Activated T-cell treated with anti-CD3 and anti-CD28 coated beads, Interleukin-2, amount 50 U/mL, for 24 hours (primary cell): ENCODE measurements at regions not wholly inside any gene's neighbourhood (a gene's known extent, or its start where the extent isn't known, plus 50 kb on each side); places are given as distances from the start of the nearest gene placed in this dataset.
"Not testable (repeated sequence)": the region's sequence is repeated elsewhere in the genome, so short reads cannot be mapped to it uniquely, and the experiment has no call there.

Source experiments
- DNase-seq: peaks from one replicate; pipeline ENCODE4 v3.0.0-alpha.2; 2020
- H3K27ac Mint-ChIP-seq: 2 replicates; pipeline ENCODE4 v1.8.0; 2020; ENCODE audit warnings: mild to moderate bottlenecking, mixed read lengths
- H3K27me3 Mint-ChIP-seq: 2 replicates; pipeline ENCODE4 v1.8.0; 2020; ENCODE audit warnings: mixed read lengths
- H3K36me3 Mint-ChIP-seq: 2 replicates; pipeline ENCODE4 v1.8.0; 2020; ENCODE audit warnings: low read depth, mixed read lengths
- H3K4me1 Mint-ChIP-seq: 2 replicates; pipeline ENCODE4 v1.8.0; 2020; ENCODE audit warnings: low read depth, mixed read lengths
- H3K4me3 Mint-ChIP-seq: 2 replicates; pipeline ENCODE4 v1.8.0; 2020; ENCODE audit warnings: mild to moderate bottlenecking, moderate library complexity, mixed read lengths
- H3K9me3 Mint-ChIP-seq: 2 replicates; pipeline ENCODE4 v1.8.0; 2020; ENCODE audit warnings: mixed read lengths

DNA sequence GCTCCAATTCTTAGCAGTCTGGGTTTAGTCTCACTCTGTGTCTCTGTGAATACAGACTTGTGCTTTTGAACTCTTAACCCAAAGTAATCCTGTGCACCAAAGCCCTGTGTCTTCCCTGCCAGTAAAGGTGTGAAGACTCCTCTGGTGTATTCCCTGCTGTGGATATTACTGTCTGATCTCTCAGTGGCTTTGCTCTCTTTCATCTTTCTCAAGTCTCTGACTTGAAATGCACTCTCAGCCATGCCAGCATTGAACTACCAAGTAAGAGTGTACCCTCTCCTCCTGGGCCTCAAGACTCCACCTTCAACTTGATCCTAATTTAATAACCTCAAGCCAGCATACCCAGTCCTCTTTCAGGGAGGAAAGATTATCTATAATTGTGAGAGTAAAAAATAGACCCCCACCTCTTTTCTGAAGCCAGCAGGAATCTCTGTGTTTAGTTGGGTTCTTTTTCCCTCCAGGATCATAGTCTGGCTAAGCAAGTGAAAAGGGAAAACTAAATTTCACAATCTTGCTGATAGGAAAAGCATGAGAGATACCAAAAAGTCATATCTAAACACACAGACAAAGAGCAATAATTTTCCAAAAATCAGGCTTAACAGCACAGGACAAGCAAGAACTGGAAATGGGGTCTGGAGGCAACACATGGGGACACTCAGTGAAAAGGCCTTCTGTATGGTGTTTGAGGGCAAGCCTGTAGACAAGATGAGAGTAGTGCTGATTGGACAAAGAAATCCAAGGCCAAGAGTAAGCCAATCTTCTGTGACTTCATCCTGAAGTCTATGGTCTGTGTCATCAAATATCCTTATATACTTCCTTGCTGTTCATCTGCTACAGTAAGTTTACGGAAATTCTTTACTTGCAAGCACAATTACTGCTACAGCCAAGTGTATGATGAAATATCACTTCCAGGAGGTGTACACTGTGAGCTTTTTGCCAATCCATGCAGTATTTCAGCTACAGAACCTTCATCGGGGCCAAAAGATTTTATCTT, 296.1 kb upstream of the TGFBR2 start:
- H3K36me3 Mint-ChIP-seq, result no peaks in the 10 kb centered on the region
- no peaks in the 10 kb centered on the region for H3K27me3 Mint-ChIP-seq
- peaks cover 6% of the 10 kb centered on the region for H3K4me1 Mint-ChIP-seq
- H3K4me3 Mint-ChIP-seq, result no peak overlapping the region
- peaks cover 11% of the 10 kb centered on the region for H3K9me3 Mint-ChIP-seq
- no peak for DNase-seq
- no peak overlapping the region for H3K27ac Mint-ChIP-seq

- no peak for DNase-seq
- H3K27me3 Mint-ChIP-seq, result no peaks in the 10 kb centered on the region
- peaks cover 3% of the 10 kb centered on the region for H3K9me3 Mint-ChIP-seq
- no peak overlapping the region for H3K4me3 Mint-ChIP-seq
- peaks cover 6% of the 10 kb centered on the region for H3K4me1 Mint-ChIP-seq
- no peak overlapping the region for H3K27ac Mint-ChIP-seq
- no peaks in the 10 kb centered on the region for H3K36me3 Mint-ChIP-seq
Measured at GRCh38 chr3:30311781-30312180, 294.6 kb upstream of the TGFBR2 start.

DNA sequence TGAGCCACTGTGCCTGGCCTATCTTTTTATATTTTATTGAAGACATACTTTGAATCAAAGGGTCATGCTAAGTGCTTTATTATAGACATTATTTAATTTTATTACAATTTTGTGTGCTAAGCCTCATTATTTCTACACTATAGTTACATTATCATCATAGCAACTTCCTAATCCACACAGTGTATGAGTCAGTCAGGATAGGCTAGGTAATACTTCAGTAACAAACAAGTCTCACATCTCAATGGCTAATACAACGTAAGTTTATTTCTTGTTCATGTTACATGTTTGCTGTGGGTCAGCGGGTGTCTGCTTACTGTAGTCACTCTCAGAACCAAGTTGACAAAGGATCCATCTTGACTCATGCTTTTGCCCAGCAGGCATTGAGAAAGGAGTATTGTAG, 292.6 kb upstream of the TGFBR2 start:
- no peak overlapping the region for H3K4me3 Mint-ChIP-seq
- H3K9me3 Mint-ChIP-seq, result no peaks in the 10 kb centered on the region
- peaks cover 5% of the 10 kb centered on the region for H3K4me1 Mint-ChIP-seq
- no peaks in the 10 kb centered on the region for H3K36me3 Mint-ChIP-seq
- H3K27ac Mint-ChIP-seq, result no peak overlapping the region
- H3K27me3 Mint-ChIP-seq, result no peaks in the 10 kb centered on the region
- no peak for DNase-seq

DNA sequence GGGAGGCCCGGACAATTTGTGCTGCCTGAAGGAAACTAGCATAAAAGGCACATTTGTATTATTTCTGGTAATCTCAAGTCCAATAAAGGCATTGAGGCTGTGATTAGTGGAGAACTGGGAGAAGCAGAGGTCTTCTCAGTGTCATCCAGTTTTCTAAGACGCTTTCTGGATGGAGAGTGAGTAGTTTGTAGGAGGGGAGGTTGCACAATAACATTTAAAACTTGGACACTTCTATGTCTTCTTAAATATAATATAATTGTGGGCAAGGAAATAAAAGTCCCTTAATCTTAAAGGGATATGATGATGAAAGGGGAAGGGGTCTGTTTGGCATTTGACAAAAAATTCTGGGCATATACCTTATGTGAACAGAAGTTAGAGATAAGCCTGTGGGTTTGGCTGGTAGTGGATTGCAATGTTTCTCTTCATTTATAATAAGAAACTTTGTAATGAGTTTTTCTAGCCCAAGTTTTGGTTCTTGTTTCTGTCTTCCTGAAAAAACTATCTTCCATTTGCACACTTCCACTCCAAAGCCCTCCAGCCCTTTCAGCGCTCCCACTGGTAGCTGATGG, 291.6 kb upstream of the TGFBR2 start:
- Mint-ChIP-seq H3K4me3 (no peak overlapping the region), H3K4me1 (peaks cover 10% of the 10 kb centered on the region), H3K27ac (no peak overlapping the region), H3K27me3 (no peaks in the 10 kb centered on the region), H3K9me3 (no peaks in the 10 kb centered on the region), H3K36me3 (no peaks in the 10 kb centered on the region)
- DNase-seq, result no peak

DNA sequence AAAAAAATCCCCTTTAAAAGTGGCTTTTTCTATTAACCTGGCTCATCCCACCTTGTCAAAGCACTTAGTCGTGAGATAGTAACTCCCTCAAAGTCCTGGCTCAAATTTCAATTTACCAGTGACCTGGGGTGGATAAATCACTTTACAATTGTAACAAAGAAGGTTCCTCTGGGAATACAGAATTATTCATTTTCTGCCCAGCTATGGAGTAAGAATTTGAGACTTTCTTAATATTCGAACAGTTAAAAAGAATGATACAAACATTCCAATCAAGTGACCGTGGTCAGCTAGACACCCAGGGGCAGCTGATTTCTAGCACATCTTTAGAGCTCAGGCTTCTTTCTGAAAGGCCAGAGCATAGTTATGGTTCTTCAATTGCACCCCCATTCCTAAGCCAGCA, 291.0 kb upstream of the TGFBR2 start:
- Mint-ChIP-seq H3K36me3 (no peaks in the 10 kb centered on the region), H3K27ac (no peak overlapping the region), H3K4me3 (no peak overlapping the region), H3K27me3 (no peaks in the 10 kb centered on the region), H3K9me3 (no peaks in the 10 kb centered on the region), H3K4me1 (peaks cover 16% of the 10 kb centered on the region)
- DNase-seq, result no peak

GRCh38 chr3:30317561-30317960, 288.8 kb upstream of the TGFBR2 start:
- DNase-seq, result no peak
- no peak overlapping the region for H3K27ac Mint-ChIP-seq
- no peak overlapping the region for H3K4me3 Mint-ChIP-seq
- peaks cover 14% of the 10 kb centered on the region for H3K9me3 Mint-ChIP-seq
- H3K4me1 Mint-ChIP-seq, result peaks cover 21% of the 10 kb centered on the region
- H3K36me3 Mint-ChIP-seq, result no peaks in the 10 kb centered on the region
- H3K27me3 Mint-ChIP-seq, result no peaks in the 10 kb centered on the region

GRCh38 chr3:30318110-30318509, 288.3 kb upstream of the TGFBR2 start:
- Mint-ChIP-seq H3K27ac (no peak overlapping the region), H3K36me3 (no peaks in the 10 kb centered on the region), H3K4me3 (no peak overlapping the region), H3K9me3 (peaks cover 18% of the 10 kb centered on the region), H3K4me1 (peaks cover 21% of the 10 kb centered on the region), H3K27me3 (no peaks in the 10 kb centered on the region)
- DNase-seq, result no peak

GRCh38 chr3:30319713-30320112, 286.7 kb upstream of the TGFBR2 start:
- DNase-seq, result peak; percentile 37
- Mint-ChIP-seq H3K9me3 (peaks cover 20% of the 10 kb centered on the region), H3K36me3 (no peaks in the 10 kb centered on the region), H3K4me1 (peaks cover 21% of the 10 kb centered on the region), H3K27me3 (no peaks in the 10 kb centered on the region), H3K4me3 (no peak overlapping the region), H3K27ac (no peak overlapping the region)

GRCh38 chr3:30320392-30320791, 286.0 kb upstream of the TGFBR2 start:
- H3K4me1 Mint-ChIP-seq, result peaks cover 21% of the 10 kb centered on the region
- H3K27me3 Mint-ChIP-seq, result no peaks in the 10 kb centered on the region
- no peak overlapping the region for H3K4me3 Mint-ChIP-seq
- H3K9me3 Mint-ChIP-seq, result peaks cover 20% of the 10 kb centered on the region
- no peak overlapping the region for H3K27ac Mint-ChIP-seq
- no peak for DNase-seq
- no peaks in the 10 kb centered on the region for H3K36me3 Mint-ChIP-seq

- DNase-seq, result no peak
- H3K4me3 Mint-ChIP-seq, result no peak overlapping the region
- peaks cover 21% of the 10 kb centered on the region for H3K4me1 Mint-ChIP-seq
- H3K27me3 Mint-ChIP-seq, result no peaks in the 10 kb centered on the region
- peaks cover 20% of the 10 kb centered on the region for H3K9me3 Mint-ChIP-seq
- H3K36me3 Mint-ChIP-seq, result no peaks in the 10 kb centered on the region
- H3K27ac Mint-ChIP-seq, result no peak overlapping the region
Measured at GRCh38 chr3:30321065-30321464, 285.3 kb upstream of the TGFBR2 start.

DNA sequence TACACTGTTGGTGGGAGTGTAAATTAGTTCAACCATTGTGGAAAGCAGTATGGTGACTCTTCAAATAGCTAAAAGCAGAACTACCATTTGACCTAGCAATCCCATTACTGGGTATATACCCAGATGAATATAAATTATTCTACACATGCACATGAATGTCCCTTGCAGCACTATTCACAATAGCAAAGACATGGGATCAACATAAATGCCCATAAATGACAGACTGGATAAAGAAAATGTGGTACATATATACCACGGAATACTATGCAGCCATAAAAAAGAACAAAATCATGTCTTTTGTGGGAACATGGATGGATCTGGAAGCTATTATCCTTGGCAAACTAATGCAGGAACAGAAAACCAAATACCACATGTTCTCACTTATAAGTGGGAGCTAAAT, 282.8 kb upstream of the TGFBR2 start:
- peaks cover 22% of the 10 kb centered on the region for H3K9me3 Mint-ChIP-seq
- not testable (repeated sequence) for H3K27ac Mint-ChIP-seq, H3K4me3 Mint-ChIP-seq, H3K27me3 Mint-ChIP-seq, H3K36me3 Mint-ChIP-seq, DNase-seq
- H3K4me1 Mint-ChIP-seq, result peaks cover 21% of the 10 kb centered on the region

DNA sequence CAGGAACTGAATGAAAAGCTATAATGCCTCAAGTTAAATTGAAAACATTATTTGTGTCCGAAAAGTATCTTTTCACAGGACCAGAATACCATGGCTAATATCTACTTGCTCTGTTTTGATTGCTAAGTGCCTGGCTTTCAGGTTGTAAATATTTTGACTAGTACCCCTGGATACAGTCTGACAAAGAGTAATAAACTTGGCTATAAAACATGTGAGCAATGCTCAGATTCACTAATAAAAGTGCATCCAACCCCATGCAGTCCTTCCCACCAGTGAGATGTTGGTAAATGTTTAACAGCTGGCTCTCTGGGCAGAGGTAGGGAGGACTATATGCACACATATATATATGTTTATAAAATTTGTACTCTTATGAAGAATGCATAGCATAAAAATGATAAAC, 281.8 kb upstream of the TGFBR2 start:
- no peak overlapping the region for H3K4me3 Mint-ChIP-seq
- H3K27me3 Mint-ChIP-seq, result no peaks in the 10 kb centered on the region
- no peaks in the 10 kb centered on the region for H3K36me3 Mint-ChIP-seq
- DNase-seq, result no peak
- H3K27ac Mint-ChIP-seq, result no peak overlapping the region
- H3K4me1 Mint-ChIP-seq, result peaks cover 16% of the 10 kb centered on the region
- H3K9me3 Mint-ChIP-seq, result peaks cover 22% of the 10 kb centered on the region

GRCh38 chr3:30327976-30328375, 278.4 kb upstream of the TGFBR2 start:
- not testable (repeated sequence) for H3K36me3 Mint-ChIP-seq, H3K4me3 Mint-ChIP-seq, H3K27me3 Mint-ChIP-seq, H3K9me3 Mint-ChIP-seq, H3K27ac Mint-ChIP-seq, DNase-seq
- peaks cover 30% of the 10 kb centered on the region for H3K4me1 Mint-ChIP-seq

GRCh38 chr3:30328935-30329334, 277.5 kb upstream of the TGFBR2 start:
- DNase-seq, H3K27me3 Mint-ChIP-seq, H3K36me3 Mint-ChIP-seq, H3K9me3 Mint-ChIP-seq, H3K27ac Mint-ChIP-seq, H3K4me3 Mint-ChIP-seq: not testable (repeated sequence)
- peaks cover 35% of the 10 kb centered on the region for H3K4me1 Mint-ChIP-seq

DNA sequence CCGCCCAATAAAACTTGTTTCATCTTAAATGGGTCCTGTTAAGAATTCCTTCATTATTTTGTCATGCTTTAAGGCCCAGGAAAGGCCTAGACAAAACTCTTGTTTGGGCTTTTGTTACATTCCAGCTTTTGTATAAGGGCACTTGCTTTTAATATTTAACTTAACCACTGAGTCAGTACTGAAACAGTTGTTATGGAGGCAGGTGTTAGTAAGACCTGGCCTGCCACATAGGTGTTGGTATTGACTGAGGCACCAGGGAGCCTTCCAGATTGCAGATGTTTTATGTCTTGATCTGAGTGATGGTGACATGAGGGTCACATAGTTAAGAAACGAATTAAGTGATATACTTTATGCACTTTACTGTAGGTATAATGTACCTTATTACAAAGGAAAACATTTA, 274.9 kb upstream of the TGFBR2 start:
- H3K36me3 Mint-ChIP-seq, result no peaks in the 10 kb centered on the region

More for the DNA sequence above, 274.9 kb upstream of the TGFBR2 start:
- H3K27me3 Mint-ChIP-seq, result no peaks in the 10 kb centered on the region
- H3K4me1 Mint-ChIP-seq, result peaks cover 35% of the 10 kb centered on the region
- H3K9me3 Mint-ChIP-seq, result peaks cover 2% of the 10 kb centered on the region
- DNase-seq, result no peak
- no peak overlapping the region for H3K4me3 Mint-ChIP-seq
- H3K27ac Mint-ChIP-seq, result no peak overlapping the region
